C4-2B (cell line): ENCODE measurements at regions not wholly inside any gene's neighbourhood (a gene's known extent, or its start where the extent isn't known, plus 50 kb on each side); places are given as distances from the start of the nearest gene placed in this dataset.

Experiments used
- ZFX ChIP-seq: fragments of 450-650 bp; IDR thresholded peaks from 2 replicates; pipeline ENCODE4 v1.6.1; 2017
- TF ChIP-seq, protein P1 (sequence below): fragments of 450-650 bp; conservative IDR thresholded peaks from 2 replicates; pipeline ENCODE4 v1.5.1; 2017; ENCODE audit warnings: mild to moderate bottlenecking

DNA sequence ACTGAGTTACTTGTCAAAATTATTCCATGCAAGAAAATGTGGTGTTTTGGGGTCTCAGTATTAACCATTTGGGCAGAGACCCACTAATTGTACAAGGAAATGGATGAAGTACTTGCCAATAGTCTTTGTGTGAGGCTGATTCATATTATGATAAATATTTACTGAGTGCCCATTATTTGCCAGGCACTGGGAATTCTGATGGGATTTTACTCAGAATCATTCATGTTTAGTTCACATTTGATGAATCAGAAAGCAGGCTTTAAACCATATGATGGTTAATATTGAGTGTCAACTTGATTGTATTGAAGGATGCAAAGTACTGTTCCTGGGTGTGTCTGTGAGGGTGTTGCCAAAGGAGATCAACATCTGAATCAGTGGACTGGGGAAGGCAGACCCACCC lies 66.2 kb upstream of the SOX21 start:
- TF ChIP-seq, protein P1, sequence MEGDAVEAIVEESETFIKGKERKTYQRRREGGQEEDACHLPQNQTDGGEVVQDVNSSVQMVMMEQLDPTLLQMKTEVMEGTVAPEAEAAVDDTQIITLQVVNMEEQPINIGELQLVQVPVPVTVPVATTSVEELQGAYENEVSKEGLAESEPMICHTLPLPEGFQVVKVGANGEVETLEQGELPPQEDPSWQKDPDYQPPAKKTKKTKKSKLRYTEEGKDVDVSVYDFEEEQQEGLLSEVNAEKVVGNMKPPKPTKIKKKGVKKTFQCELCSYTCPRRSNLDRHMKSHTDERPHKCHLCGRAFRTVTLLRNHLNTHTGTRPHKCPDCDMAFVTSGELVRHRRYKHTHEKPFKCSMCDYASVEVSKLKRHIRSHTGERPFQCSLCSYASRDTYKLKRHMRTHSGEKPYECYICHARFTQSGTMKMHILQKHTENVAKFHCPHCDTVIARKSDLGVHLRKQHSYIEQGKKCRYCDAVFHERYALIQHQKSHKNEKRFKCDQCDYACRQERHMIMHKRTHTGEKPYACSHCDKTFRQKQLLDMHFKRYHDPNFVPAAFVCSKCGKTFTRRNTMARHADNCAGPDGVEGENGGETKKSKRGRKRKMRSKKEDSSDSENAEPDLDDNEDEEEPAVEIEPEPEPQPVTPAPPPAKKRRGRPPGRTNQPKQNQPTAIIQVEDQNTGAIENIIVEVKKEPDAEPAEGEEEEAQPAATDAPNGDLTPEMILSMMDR, result no peak
- no peak for TF ChIP-seq ZFX
